Epidermal melanocyte (primary cell): ENCODE measurements at regions not wholly inside any gene's neighbourhood (a gene's known extent, or its start where the extent isn't known, plus 50 kb on each side); places are given as distances from the start of the nearest gene placed in this dataset.
"Not testable (repeated sequence)": the region's sequence is repeated elsewhere in the genome, so short reads cannot be mapped to it uniquely, and the experiment has no call there.

Experiments
- DNase-seq: peaks from one replicate; pipeline ENCODE4 v3.0.0; 2011; ENCODE audit warnings: low spot score; ENCODE audit not compliant: insufficient read length

DNA sequence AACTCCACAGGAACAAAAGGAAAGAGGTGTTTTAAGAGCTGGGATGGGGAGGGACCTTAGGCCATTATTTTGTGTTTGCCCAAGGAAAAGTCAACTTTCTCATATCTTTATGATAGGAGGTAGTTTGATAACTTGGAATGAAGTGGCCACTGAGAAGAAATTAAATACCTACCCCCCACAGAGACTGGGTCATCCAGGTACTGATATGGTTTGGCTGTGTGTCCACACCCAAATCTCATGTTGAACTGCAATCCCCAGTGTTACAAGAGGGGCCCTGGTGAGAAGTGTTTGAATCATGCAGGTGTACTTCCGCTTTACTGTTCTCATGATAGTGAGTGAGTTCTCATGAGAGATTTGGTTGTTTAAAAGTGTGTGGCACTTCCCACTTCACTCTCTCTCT is 477.9 kb upstream of the KIF2B start:
- DNase-seq = no peak

DNA sequence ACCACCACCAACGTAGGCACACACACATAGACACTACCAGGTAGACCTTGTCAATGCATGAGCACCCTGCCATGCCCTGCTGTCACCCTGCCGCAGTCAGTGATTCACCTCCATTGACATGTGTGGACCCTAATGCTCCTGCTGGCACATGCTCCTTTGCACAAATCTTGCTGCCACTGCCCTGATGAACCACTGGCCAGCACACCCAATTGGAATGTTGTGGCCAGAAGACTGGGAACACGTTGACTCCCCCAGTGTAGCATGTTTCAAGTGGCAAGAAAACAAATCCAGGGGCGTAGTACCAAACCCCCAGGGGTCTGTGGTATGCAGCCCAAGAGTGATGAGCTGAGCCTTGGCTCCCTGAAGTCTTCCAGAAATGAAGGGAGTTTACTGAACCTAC is 486.4 kb upstream of the KIF2B start:
- no peak for DNase-seq

DNA sequence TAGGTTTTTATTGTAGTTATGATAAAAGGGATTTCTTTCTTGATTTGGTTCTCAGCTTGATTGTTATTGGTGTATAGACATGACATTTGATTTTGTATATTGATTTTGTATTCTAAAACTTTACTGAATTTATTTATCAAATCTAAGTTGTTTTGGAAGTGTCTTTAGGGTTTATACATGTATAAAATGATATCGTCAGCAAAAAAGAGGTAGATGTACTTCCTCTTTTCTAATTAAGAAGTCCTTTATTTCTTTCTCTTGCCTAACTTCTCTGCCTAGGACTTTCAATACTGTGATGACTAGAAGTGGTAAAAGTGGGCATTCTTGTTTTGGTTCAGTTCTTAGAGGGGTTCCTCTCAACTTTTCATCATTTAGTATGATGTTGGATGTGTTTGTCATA is 487.3 kb upstream of the KIF2B start:
- no peak for DNase-seq

DNA sequence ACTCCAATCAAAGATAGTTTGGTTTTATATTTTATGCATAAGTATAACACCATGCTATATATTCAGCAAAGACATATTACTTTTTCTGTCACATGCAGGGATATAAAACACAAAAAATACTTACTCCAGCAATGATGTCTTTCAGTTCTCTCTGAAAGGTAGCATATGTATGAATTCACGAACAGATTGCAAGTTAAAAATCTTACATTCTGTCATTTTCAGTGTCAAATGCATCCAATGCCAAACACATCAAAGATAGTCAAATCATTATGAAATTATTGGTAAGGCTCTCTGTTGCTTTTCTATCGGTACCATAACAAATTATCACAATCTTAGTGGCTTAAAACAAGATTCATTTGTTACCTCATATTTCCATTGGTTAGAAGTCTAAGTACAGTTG is 492.0 kb upstream of the KIF2B start:
- no peak for DNase-seq

DNA sequence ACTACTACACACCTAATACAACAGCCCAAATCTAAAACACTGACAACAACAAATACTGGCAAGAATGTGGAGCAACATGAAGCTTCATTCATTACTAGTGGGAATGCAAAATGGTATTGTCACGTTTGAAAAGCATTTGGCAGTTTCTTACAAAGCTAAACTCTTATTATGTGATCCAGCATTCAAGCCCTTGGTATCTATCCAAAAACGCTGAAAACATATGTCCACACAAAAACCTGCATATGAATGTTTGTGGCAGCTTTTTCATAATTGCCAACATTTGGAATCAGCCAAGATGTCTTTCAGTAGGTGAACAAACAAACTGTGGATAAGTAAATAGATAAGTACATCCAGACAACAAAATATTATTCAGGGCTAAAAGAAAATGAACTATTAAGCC is 501.1 kb upstream of the KIF2B start:
- DNase-seq = no peak

DNA sequence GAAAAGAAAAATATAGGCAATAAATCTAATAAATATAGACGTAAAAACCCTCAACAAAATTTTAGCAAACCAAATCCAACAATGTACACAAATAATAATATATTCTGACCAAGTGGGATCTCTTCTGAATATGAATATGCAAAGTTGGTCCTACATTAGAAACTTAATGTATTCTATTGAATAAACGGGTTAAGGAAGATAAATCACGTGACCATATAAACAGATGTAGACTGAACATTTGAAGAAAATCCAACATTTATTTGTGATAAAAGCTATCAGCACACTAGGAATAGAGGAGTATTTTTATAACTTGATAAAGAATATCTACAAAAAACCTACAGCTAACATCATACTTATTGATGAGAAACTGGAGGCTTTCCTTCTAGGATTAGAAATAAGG is 502.8 kb upstream of the KIF2B start:
- DNase-seq = no peak

DNA sequence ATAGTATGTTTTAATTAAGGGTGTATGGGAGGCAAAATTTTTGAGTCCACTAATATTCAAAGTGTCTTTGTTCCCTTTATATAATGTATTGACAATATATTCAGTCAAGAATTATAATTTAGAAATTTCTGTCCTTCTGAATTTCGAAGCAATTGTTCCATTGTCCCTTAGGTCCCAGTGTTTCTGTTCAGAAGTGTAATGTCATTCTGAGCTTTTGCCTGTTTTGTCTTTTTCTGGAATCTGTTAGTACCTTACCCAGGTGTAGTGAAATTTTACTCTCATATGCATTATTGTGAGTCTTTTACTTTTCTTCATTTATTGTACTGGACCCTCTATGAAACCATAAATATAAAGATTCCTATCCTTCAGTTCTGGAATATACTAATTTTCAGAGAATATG is 505.7 kb upstream of the KIF2B start:
- no peak for DNase-seq

DNA sequence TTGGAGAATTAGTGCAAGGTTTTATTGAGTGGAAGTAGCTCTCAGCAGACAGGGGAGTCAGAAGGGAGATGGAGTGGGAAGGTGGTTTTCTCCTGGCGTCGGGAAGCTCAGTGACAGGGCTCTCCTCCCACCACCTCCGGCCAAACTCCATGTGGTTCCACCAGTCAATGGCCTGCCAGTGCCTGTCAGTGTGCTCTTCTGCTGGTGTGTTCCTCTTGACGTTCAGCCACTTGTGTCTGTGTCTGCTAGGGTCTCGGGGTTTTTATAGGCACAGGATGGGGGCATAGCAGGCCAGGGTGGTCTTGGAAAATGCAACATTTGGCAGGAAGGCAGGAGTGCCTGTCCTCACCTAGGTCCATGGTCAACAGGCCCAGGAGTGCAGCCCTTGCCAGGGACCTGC is 506.7 kb upstream of the KIF2B start:
- DNase-seq = no peak

DNA sequence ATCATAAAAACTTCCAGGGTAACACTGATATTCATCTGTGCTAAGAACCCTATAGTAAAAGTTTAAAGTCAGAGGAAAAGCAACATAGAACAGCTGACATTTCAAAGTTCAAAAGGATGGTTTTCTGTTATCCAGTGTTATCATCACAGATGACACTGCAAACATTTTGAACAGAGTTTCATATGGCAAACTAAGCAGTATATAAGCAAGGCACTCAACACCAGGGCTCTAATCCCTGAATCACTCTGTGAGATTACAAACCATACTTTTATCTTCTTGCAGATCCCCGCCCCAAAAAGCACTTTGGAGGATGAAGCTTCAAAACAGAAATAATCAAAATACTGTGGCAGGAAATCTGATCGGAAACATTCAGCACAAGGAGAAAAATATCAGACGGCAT is 508.2 kb upstream of the KIF2B start:
- DNase-seq = no peak

DNA sequence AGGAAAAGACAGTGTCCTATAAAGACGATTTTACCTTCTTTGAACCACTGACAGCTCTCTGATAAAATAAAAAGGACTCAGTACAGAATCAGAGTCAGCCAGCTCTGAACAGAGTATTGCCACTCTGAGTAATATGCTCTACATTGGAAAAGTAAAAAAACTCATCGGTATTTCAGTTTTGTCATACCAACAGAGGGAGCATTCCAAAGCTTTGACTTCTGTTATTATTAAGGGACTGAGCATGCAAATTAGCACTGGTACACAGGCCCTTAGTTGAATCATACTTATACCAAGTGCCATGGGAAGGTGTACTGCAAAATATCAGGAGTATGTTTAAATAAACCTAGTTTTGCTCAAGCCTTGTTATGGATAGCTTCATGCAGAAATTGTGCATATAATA is 509.0 kb upstream of the KIF2B start:
- no peak for DNase-seq

DNA sequence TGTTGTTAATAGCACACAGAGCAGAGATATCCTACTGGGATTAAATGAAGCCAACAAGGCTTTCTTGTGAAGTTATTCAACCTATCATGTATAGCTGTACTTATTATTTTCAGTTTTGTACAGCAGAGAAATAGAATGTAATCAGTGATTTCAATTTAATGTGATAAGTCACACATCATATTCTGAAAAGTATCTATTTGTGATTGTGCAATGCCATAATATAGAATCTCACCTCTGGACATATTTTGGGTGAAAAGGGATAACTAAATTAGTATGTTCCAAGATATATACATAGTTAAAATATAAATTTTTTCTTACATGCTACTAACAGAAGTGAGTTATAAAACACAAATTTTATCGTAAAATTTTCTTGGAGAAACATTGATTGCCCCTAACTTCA is 544.3 kb upstream of the KIF2B start:
- DNase-seq = no peak

DNA sequence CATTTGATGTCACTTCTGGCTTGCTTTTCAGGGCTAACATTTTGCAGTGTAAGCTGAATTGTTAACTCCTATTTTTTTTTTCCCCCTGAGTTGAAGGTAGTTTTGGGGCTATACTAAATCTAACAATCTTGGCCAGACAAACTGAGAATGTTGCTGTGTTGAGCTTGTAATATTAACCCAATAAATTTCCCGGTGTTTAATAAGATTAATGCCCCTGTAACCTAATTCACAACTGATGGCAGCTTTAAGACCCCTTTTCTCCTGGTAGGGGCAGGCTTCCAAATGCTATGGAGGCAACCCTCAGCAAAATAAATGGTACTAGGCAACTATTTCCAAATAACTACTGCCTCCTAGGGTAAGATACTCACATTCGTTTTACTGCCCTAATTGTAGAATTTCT is 549.6 kb upstream of the KIF2B start:
- no peak for DNase-seq

DNA sequence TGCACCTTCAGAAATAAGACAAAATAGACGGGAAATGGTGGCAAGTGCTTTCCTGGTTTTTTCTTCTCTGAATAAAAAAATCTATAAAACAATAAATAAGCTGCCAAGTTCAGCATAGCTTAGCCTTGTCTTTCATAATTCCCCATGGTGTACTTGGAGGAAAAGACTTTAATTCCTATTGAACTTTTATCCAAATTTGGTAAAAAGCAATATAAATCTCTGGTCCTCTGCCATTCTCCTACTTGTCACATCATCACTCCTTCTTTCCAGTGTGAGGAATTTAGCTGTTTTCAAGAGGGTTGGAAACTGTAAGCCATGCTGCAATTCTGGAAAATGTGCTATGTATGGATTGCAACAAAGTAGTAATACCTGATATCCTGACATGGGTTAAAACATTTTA is 551.8 kb upstream of the KIF2B start:
- no peak for DNase-seq

DNA sequence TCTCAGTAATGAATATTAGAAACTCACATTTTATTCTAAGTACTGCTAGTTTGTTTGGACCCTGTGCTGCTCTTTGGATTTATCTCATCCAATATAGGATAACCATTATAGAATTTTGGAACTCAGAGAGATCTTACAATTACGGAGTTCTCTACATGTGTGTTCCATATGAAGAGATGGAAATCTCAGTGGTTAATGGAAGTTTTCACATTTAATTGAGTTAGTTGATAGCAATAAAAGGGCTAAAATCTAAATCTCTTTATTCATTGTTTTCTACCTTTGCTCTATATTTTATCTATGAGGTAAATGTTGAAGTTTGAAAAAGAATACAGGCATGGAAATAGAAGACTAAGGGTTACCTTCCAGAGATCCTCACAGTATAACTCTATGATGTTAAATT is 558.0 kb upstream of the KIF2B start:
- no peak for DNase-seq

DNA sequence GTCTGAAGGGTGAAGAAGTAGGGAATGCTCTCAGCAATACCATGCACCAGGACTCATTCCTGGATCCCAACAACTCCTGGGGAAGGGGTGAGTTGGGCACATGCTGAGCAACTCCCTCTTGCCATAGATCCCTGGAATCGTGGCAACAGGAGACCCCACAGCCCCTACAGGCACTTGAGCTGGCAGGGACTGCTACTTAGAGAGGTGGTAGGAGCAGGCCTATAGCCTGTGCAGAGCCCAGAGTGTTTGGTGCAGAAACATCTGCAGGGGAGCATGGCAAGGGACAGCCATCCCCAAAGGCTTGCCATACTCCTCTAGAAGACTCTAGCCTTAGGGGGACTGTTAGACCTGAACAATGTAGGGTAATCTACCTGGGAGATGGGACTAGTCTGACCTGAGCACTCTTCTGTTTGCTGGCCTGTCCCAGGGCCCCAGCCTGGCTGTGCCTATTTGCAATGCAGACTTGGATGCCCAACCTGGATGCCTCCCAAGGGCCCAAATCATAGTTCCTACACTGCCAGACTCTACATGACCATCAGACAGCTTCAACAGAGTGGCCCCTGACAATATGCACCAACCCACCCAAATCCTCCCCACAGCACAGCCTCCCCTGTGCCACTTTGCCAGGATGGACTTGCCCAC is 568.6 kb upstream of the KIF2B start:
- no peak for DNase-seq

DNA sequence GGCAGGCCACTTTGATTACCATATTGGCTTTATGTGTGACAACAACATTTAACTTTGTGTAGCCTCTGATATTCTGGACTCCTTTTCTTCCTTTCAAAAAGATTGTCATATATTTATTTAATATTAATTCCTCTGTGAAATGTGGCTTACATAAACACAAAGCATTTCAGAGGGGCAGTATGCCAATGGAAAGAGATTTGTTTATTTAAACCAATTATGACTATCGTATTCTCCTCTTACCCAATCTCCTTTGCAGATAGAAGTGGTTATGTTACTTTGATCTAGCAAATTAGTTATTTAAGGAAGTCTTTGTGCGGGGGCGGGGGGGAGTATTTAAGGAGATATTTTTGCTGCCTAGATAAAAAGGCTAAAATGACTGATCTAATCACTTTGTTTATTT is 573.7 kb upstream of the KIF2B start:
- no peak for DNase-seq

DNA sequence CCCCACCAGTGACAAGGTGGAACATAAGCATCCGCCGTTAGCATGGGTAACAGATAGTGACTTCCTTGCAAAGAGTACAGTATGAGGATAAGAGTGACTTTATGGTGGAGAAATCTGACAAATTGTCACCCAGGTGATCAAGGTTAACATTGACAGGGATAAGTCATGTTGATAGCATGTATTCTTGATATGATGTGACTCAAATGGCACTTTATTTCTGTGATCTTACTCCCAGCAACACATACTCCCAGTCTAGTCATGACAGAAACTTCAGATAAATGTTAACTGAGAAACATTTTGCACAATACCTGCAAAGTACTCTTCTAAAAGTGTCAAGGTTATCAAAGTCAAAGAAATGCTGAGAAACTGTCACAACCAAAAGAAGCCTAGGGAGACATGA is 588.6 kb upstream of the KIF2B start:
- DNase-seq = no peak

DNA sequence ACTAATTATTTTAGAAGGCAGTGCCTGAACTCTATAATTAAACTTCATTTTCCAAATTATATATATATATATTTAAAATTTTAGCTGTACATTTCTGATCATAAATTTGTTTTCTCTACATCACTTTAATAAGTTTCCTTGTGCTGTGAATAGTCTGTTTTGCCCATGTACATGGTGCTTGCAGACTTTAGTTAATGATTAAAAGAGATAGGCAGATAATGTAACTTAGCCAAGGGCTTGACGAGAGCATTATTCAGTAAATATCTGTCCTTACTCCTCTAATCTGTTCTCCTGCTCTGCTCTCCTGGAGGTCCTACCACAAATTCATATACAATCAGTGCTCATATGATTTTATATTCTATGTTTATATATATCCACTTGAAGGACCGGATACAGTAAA is 595.2 kb upstream of the KIF2B start:
- DNase-seq = no peak

DNA sequence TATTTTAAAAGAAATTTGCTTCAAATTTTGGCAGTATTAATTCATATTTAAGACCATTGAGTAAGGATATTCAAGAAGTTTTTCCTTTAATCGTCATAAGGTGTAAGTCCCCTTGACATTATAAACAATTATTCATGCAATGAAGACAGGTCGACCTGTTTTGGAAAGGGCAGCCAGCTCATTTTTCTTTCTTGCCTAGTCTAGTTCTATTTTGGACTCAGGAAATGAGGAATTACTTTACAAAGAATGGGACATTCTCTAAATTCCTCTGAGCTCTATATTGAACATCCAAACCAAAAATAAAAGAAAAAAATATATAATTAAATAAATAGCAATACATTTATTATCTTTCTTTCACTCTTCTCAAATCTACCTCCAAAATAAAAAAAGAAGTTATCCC is 595.6 kb upstream of the KIF2B start:
- DNase-seq = no peak

DNA sequence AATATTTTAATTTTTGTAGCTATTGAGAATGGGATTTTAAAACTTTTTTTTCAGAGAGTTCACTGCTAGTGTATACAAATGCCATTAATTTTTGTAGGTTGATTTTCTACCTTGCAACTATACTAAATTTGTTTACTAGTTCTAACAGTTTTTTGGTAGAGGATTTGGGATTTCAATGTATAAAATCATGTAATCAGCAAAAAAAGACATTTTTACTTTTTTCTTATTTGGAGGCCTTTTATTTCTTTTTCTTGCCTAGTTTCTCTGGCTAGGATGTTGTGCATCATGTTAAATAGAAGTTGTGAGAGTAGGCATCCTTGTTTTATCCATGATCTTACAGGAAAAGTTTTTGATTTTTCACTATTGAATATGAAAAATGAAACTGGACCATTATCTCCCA is 602.9 kb upstream of the KIF2B start:
- no peak for DNase-seq

DNA sequence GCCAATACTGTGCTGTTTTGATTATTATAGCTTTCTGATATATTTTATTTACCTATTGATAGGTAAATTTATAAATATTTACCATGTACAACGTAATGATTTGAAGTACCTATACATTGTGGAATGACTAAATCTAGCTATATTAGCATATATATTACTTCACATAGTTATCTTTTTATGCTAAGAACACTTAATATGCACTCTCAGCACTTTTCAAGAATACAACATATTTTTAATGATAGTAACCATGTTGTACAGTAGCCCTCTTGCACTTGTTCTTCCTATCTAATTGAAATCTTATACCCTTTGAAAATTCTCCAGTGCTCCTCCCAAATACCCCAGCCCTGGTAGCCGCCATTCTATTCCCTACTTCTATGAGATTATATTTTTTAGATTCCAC is 604.0 kb upstream of the KIF2B start:
- no peak for DNase-seq

DNA sequence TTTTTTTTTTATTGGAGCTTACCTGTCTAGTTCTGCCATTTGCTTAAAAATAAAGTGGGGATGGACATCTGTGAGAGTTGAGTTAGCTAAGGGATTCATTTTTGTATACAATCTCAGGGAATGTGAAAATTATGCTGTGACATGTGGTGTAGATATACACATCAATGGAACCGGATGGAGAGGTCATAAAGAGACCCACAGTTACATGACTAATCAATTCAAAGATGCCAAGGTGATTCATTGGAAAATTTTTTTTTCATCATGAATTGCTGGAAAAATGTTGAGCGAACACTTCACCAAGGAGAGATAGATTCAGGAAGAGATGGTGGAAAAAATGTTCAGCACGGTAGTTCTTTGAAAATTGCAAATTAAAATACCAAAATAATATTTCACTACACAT is 605.4 kb upstream of the KIF2B start:
- DNase-seq = no peak

DNA sequence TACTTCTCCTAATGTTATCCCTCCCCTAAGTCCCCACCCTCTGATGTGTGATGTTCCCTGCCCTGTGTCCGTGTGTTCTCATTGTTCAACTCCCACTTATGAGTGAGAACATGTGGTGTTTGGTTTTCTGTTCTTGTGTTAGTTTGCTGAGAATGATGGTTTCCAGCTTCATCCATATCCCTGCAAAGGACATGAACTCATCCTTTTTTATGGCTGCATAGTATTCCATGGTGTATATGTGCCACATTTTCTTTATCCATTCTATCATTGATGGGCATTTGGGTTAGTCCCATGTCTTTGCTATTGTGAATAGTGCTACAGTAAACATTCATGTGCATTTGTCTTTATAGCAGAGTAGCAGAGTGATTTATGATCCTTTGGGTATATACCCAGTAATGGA is 613.8 kb upstream of the KIF2B start:
- not testable (repeated sequence) for DNase-seq

DNA sequence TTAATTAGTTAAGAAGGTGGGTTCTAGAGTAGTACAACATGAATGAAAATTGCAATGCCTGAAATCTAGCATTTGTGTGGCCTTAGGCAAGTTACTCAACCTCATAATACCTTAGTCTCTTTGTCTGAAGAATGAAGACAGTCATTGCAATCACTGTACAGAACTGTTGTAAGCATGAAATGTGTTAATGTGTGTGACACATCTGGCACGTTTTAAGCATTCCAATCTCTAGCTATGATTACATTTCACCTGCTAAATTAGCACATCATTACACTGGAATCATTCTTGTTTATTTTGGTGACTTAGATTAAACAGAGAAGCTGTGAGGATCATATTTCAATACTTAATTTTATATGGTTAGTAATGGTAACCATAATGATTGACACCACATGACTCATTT is 629.7 kb upstream of the KIF2B start:
- DNase-seq = no peak
